DMS53 (cell line): ENCODE measurements at regions not wholly inside any gene's neighbourhood (a gene's known extent, or its start where the extent isn't known, plus 50 kb on each side); places are given as distances from the start of the nearest gene placed in this dataset.

Source experiments
- DNase-seq: peaks from one replicate; lab custom pipeline; 2025; lab: John Stamatoyannopoulos, UW

GRCh38 chr2:147502711-147503290 is 342.0 kb upstream of the ACVR2A start:
- DNase-seq: no peak

- DNase-seq: peak; percentile 14
These were observed 342.9 kb upstream of the ACVR2A start for GRCh38 chr2:147501968-147502367.

- DNase-seq: no peak
These were observed 343.9 kb upstream of the ACVR2A start for GRCh38 chr2:147500819-147501395.

- no peak for DNase-seq
These were observed 344.6 kb upstream of the ACVR2A start for GRCh38 chr2:147500229-147500628.

GRCh38 chr2:147499785-147500184 is 345.0 kb upstream of the ACVR2A start:
- no peak for DNase-seq

- no peak for DNase-seq
These were observed 349.1 kb upstream of the ACVR2A start for GRCh38 chr2:147495734-147496133.

- DNase-seq: no peak
These were observed 352.4 kb upstream of the ACVR2A start for GRCh38 chr2:147492471-147492870.

- no peak for DNase-seq
These were observed 353.3 kb upstream of the ACVR2A start for GRCh38 chr2:147491506-147491905.

GRCh38 chr2:147490401-147491261 is 354.2 kb upstream of the ACVR2A start:
- no peak for DNase-seq

GRCh38 chr2:147488472-147488871 is 356.4 kb upstream of the ACVR2A start:
- DNase-seq: no peak

GRCh38 chr2:147487978-147488289 is 356.9 kb upstream of the ACVR2A start:
- no peak for DNase-seq

- no peak for DNase-seq
These were observed 357.4 kb upstream of the ACVR2A start for GRCh38 chr2:147487286-147487977.

- DNase-seq: no peak
These were observed 359.5 kb upstream of the ACVR2A start for GRCh38 chr2:147485210-147485851.

- no peak for DNase-seq
These were observed 360.9 kb upstream of the ACVR2A start for GRCh38 chr2:147483911-147484310.

- DNase-seq: no peak
These were observed 361.7 kb upstream of the ACVR2A start for GRCh38 chr2:147482916-147483669.

GRCh38 chr2:147482111-147482895 is 362.5 kb upstream of the ACVR2A start:
- no peak for DNase-seq

GRCh38 chr2:147479358-147479757 is 365.5 kb upstream of the ACVR2A start:
- no peak for DNase-seq

- DNase-seq: no peak
These were observed 371.8 kb upstream of the ACVR2A start for GRCh38 chr2:147473075-147473474.

- DNase-seq: no peak
These were observed 373.7 kb upstream of the ACVR2A start for GRCh38 chr2:147471126-147471525.

GRCh38 chr2:147469471-147469870 is 375.4 kb upstream of the ACVR2A start:
- DNase-seq: no peak

- DNase-seq: no peak
These were observed 375.9 kb upstream of the ACVR2A start for GRCh38 chr2:147468963-147469362.
